Stimulated activated CD8-positive, alpha-beta memory T cell treated with anti-CD3 and anti-CD28 coated beads, Interleukin-12 subunit alpha, Interleukin-12 subunit beta, amount 100 ng/mL, for 4 hours (primary cell): ENCODE measurements at regions not wholly inside any gene's neighbourhood (a gene's known extent, or its start where the extent isn't known, plus 50 kb on each side); places are given as distances from the start of the nearest gene placed in this dataset.

Source experiments
- DNase-seq: peaks from one replicate; pipeline ENCODE4 v3.0.0-alpha.2; 2020; ENCODE audit warnings: low read depth

DNA sequence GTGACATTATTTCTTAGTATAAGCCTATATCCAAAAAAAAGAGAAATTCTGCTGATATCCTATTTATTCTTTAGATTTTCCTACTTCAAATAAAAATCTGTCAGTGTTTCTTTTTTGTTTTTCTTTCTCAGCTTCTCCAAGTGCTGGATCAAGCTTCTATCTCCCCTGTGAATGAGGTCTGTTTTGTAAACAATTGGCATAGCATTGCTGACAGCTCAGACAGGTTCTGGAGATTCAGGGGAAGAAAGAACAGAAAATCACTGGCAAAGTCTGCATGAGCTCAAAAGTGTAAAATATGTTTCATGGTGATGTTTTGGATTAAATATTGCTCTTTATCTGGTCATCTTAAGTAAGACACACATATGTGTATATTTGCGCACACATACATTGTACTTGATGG, 492.0 kb upstream of the IGFBP7 start:
- DNase-seq: no peak

DNA sequence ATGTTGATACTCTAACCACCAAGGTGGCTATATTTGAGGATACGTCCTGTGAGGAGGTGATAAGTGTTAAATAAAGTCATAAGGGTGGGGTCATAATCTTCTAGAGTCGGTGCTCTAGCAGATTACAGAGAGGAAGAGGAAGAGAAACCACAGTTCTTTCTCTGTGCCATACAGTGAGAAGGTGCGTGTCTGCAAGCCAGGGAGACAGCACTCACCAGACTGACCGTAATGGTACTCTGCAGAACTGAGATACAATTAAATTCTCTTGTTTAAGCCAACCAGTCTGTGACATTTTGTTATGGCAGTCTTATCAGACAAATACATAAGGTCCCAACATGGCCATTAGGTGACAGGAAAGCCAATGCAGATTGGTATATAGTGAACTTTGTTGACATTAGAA, 480.9 kb upstream of the IGFBP7 start:
- DNase-seq: no peak

DNA sequence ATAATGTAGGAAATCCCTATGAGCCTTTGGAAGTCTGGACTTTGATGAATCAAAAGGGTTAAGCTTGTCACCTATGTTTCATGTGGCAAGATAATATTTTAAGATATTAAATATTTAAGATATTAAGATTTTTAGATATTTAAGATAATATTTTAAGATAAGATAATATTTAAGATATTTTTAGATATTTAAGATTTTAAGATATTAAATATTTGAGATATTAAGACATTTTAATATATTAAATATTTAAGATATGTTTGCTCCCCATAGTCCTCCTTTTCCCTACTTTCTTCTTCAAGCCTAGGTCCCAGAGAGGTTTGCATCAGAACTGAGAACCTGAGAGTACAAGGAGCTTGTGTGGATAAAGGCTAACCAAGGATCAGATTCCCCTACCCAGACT, 478.4 kb upstream of the IGFBP7 start:
- DNase-seq: no peak

DNA sequence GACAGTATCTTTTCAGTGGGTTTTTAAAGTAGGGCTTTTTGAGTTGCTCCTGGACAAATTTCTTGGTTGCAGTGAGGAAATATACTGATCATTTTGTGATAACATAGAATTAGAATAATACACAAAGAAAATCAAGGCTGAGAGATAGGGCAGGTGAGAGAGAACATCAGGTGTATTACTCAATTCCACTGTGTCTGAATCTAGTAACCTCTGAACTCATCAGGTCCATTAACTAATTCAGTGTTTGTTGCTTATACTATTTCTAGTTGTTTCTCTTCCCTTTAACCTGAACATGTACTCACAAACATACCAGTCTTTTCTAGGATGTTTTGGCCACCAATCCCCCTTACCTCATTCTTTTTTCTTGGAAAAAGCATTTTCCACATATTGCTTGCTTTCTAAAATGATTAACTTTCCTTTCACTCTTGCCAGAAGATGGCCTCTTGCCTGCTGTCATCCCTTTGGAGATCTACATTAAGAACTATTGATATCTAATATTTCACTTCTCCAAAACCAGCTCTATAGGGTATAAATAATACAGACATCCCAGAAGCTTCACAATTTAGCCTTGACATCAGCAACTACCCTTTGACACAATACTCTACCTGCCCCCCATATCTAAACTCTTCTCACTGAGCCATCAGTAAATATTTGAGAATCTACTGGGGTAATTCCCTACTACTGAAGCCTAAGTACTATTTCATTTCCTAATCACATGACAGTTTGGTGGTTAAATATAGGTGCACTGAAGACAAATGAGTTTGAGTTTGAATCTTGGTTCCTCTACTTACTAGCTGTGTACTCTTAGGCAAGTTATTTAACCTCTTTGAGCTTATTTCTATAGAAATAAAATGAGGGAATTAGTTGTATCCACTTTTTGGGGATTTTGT, 470.8 kb upstream of the IGFBP7 start:
- no peak for DNase-seq

DNA sequence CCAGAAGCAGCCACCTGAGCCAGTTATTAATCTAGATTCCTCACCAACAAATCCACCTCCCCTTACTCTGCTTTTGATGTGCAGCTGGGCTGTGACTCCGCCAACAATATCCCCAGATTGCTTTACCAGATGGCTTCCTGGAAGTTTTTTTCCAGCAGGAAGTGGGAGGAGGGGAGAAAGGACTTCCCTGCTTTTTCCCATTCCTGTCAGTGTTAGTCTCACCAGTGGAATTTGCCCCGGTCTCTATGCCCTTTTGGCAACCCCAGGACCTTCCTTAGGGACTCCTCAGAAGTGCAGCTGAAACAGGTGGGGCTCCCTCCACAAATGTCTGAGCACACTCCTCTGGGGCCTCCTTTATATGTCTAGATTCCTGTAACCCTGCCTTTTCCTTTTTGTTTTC, 465.2 kb upstream of the IGFBP7 start:
- DNase-seq: no peak

DNA sequence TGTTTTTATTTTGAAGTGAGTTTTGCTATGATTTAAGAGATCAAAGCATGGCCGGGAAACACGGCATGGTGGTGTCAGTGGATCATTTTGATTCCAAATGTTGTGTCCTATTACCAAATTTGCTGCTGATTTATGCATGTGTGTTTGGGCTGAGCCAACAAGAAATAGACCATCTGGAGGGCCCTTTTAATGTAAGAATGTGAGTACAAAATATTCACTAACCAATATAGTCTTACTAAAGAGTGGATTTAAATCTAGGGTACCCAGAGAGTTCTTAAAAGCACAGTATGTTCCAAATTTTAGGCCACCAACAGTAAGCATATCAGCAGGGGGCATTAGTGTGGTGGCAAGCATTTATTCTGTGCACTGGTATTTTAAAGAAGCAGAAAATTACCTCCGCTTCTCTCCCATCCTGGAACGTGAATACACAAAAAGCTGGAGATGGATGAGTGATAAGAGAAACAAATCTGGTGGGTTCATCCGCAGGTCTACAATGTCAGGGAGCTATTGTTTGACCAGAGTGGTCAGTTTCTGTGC, 444.4 kb upstream of the IGFBP7 start:
- DNase-seq: no peak

DNA sequence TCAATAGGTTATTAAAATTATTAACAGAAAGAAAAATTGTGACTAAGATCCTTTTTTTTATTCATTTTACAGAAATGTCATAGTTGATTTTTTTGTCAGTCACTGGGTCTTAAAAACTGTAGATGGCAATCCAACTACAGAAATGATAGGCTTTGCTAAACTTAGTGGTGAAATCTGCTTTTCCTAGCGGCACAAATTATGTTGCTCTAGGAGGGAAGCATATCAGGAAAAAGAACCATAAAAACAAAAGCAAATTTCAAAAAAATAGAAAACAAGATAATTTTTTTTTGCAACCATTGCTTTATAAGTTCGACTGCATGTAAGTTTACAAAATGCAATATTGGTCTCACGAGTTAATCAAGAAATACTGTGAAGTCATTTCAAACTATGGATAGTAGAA, 443.5 kb upstream of the IGFBP7 start:
- no peak for DNase-seq

DNA sequence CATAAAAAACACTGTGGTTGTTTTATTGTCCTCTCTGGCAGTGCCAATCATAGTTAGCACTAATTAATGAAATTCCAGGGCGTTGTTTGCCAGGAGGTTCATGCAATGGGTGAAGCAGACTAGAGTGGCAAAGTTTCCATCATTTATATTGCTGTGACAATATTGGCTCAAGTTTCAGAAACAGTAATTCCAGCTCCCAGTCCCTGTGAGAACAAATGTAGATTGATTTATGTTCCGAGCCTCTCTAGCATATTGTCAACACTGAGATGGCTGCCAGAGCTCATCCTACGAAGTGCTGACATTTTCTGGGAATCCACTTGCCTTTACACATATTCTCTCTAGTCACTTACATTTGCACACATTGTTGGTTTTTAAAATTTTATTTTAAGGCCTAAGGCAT, 440.0 kb upstream of the IGFBP7 start:
- no peak for DNase-seq

DNA sequence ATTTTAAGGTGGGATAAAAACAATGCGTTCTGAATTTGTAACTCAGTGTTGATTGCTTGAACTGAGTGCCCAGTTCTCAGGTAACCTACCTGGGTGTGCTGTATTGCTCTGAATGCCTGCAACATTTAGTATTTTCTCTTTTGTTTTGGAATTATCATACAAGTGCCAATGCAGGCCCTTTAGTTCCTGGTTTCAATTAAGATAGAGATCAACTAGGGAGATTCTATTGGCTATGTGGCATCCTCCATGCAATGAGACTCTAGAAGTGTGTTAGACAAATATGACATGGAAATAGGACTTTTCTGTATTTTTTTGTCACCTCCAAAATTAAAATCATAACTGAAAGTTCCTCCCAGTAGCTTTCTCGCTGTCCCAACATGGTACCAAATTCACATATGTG, 438.7 kb upstream of the IGFBP7 start:
- DNase-seq: no peak

DNA sequence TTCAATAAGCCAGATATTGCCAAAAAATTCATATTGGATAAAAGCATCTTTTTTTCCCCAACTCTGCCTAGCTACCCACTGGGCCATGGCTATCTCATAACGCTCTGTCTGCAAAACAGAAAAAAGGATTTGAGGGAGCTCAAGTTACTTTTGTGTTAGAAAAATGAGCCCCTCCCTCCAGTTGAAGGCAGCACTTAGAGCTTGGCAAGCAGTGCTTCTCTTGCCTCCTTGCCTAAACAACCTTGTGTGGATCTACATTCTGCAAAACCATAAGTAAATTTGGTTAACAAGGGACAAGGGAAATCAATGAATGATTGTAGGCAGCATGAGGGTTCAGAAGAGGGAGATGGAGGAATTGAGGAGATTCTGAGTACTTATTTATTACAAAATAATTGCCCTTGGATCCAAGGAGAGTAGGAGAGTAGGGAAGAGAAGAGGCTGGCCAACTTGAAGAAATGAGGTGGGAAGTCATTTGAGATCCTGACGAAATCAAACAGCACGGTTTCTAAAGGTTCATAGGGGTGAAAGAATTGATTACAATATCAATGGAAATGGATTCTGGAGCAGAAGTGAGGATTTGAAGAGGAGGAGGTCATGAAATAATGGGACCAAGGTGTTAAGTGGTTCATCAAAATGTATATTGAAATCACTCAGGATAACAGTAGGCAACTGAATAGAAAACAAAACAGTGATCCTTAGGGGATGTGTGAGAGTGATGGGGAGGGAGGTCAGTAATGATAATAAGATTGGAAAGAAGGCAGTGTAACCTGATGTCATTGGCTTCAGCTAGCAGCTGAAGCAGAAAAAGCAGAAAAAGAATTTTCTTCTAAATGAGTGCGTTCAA, 434.8 kb upstream of the IGFBP7 start:
- DNase-seq: no peak

DNA sequence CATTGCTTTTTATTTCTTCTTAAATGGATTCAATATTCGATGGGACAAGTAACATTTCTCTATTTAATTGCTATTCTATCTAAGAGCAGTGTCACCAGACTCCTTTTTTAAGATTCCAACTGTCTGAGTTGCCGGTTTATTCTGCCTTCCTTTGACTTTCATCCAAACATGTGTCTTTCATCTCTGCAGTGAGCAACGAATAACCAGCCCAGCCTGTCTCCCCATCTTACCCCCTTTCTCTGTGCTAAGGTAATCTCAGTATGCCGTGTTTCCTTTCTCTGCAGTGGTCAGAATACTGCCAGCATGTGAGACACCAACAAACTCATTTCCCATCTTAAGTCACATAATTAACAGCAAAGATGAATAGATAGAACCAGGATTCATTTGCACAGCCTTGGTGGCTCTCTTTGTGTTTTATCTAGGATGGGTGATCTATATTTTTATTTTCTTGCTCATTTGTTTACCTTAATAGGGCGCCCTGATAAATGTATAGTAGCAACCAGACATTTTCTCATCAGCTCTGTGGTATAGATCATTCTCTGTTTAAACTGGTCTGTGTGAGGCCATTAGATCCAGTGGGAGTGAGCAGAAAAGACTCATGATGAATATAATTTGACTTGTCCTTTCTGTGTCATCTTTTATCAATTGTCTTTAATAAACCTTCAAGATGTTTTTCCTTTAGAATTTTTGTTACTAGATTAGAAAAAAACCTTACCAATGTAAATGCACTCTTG, 394.8 kb upstream of the IGFBP7 start:
- DNase-seq: no peak

DNA sequence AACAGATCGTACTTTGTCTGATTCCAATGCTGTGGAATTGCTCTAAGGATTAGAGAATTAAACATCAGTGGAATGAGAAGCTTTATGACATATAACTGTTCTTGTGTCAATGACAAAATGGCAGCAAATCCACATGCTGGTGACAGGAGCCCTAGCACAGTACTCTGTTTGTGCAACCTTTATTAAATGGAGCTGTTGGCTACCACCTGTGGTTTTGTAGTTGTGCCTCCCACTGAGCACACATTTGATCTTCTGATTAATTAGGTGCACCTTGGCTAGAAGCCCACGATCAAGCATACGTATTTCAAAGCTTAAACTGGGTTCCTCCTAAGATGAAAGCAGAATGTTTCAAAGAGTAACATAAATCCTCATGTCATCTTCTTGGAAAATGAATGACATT, 394.0 kb upstream of the IGFBP7 start:
- no peak for DNase-seq

DNA sequence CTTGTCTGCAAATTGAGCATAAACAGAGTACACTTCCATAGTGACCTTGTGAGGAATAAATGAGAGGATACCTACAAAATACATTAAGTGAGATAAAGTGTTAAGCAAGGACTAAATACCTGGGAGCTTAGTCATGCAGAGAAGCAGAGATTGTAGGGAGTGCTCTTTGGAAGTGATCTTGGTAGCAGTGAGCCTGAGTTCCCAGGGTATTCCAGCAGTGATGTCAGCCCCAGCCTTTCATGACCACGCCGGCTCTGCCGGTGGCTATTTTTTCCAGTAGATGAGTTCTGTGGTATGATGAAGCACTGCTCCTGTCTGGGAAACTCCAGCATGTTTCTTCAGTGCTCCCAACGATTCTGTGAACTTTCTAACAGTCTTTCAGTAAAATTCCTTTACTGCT, 391.5 kb upstream of the IGFBP7 start:
- DNase-seq: no peak

DNA sequence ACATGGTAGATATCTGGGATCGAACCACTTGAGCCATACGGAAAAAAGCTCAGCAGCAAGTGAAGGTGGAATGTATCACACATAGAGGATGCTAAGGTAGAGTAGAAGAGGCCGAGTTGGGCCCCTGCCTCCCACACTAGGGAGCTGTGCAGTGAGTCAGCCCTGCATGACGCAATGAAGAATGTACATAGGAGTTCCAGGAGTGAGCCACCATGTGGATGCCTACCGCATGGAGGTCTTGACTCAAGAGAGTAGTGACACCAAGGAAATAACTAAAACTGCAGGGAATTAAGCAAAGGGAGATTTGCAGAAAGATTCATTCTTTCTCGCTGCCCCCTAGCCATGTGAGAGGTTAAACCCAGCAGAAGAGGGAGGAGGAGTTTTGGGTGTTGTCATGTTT, 389.6 kb upstream of the IGFBP7 start:
- DNase-seq: no peak

DNA sequence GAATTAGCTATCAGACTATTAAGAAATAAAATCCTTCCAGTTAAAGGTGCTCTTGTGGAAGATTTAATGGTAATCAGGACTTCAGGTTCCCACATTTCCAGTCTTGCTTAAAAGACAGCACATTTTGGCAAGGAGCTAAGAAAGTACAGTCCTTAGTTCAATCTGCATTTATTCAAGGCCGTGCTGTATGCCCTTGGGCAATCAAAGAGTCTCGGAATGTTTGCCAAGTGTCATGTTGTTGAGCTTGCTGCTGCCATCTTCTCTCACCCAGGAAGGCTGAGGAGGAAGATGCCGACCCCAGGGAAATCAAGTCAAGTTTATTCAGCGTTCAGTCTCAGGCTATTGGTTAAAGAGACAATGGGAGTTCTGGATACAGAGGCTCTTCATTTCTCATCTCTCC, 388.1 kb upstream of the IGFBP7 start:
- no peak for DNase-seq

DNA sequence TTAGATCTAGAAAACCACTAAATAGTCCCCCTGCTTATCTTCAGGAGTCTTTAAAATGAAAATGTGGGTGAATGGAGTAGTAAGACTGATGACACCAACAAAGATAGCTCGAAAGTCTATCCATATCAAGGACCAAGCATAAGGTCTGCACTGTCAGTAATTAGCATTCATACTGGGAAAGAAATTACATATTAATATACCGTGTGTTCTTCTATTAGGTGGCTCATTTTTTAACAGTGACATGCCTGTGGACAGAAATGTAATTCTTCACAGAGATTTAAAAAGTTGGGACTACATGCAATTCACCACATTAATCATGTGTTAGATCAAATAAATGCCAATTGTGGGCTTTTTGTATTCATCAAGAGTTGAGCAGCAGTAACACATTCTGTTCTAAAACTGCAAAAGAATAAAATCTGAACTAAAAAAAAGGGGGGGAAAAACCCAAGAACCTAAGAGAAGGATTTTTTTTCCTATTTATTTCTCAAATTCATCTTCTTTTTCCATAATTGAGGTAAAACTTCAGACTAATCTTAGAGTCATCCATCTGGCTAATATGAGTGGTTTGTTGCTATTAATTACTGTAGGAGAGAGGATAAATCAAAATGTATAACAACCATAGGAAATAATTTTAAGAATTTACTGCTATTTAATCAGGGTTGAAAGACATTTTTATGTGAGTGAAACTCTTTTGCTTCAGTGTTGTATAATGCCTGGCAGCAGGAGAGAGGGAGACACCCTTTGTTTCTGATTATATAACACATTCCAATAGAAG, 386.7 kb upstream of the IGFBP7 start:
- no peak for DNase-seq

DNA sequence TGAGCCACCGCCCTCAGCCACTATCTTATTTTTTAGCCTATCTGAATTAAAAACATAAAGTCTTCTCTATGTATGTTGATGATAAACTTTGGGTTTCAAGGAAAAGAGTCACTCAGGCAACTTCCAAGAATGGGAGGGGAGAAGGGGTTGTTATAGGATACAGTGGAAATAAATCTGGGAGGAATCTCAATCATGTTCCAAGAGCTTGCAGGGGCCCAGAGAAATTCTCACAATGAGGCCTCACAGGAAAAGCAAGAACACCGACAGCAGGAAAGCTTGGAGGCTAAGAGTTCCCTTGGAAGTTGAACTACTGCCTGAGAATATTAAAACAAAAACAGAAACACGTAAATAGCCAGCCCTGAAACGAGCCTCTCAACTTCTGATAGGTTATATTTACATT, 384.6 kb upstream of the IGFBP7 start:
- DNase-seq: no peak

DNA sequence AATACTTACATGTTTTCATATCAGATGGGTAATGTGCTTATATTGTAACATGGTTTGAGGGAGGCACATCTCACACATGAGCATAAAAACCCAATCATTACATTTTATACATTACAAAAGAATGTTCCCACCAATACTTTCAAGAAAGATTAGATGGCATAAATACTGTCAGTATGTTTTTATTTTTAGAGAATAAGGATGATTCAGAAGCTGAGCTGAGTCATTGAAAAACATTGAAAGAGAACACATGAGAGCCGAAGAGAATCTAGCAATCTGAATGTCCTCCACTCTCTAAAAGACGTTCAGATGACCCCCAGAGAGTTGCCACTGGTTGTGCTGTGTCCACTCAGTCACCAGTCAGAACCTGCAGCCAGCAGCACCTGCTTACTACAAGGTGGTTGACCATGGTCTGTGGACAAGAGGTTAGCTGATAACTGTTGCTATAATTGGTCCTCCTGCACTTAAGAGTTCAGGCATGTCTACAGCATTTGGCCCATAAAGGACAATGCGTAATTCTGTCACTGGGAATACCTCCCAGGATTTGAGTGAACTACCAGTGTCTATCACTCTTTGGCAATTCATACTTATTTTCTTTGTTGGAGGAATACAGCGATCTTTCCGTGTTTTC, 382.2 kb upstream of the IGFBP7 start:
- DNase-seq: no peak

DNA sequence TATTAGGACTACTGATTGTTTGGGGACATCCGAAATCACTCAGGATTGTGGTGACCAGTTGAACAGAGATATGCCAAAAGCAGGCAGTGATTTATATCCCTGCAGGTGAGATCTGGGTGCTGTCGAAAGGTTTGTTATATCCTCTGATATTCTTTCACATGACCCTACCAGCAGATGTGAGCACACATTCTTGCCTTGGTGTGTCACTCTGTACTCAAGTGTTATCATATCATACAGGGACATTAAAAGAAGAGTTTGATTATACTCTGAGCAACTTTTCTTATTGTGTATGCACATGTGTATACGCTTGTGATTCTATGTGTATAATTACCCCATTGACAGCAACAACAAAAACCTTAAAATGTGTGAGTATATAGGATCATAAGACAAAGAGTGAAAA, 381.2 kb upstream of the IGFBP7 start:
- DNase-seq: no peak

DNA sequence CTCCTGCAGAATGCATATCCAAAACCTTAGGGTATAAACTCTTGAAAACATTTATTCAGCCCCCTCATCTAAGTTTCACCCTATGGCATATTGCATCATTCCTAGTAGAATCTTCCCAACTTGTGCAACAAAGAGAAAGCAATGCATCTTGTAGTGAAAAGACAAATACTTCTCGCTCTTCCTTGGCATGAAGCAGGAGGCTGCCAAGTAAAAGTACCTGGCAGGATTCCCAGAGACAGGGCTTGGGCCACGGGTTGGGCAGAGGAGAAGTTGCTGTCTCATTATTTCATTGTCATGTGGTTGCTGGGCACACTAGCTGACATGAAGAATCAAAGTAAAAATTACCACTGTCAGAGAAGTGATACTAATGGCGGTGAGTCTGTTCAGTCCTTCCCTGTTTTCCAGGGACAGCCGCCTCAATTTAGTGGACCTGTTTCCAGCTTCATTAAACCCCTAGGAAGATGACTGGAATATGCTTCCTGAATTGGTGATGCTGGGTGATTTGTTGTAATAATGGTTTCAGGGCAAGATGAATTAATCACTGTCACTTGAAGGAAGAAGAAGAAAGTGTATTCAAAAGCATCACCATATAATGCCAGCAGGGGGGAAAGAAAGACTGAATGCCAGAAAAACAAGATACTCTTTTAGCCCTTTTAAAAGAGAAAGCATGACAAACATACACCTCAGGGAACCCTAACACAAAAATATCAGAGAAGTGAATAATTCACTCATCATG, 380.5 kb upstream of the IGFBP7 start:
- DNase-seq: no peak
